CD4-positive, alpha-beta T cell treated with Interleukin-10 for 1 hour (primary cell): ENCODE measurements at regions not wholly inside any gene's neighbourhood (a gene's known extent, or its start where the extent isn't known, plus 50 kb on each side); places are given as distances from the start of the nearest gene placed in this dataset.

Experiments used
- DNase-seq: peaks from one replicate; pipeline ENCODE4 v3.0.0-alpha.2; 2020

DNA sequence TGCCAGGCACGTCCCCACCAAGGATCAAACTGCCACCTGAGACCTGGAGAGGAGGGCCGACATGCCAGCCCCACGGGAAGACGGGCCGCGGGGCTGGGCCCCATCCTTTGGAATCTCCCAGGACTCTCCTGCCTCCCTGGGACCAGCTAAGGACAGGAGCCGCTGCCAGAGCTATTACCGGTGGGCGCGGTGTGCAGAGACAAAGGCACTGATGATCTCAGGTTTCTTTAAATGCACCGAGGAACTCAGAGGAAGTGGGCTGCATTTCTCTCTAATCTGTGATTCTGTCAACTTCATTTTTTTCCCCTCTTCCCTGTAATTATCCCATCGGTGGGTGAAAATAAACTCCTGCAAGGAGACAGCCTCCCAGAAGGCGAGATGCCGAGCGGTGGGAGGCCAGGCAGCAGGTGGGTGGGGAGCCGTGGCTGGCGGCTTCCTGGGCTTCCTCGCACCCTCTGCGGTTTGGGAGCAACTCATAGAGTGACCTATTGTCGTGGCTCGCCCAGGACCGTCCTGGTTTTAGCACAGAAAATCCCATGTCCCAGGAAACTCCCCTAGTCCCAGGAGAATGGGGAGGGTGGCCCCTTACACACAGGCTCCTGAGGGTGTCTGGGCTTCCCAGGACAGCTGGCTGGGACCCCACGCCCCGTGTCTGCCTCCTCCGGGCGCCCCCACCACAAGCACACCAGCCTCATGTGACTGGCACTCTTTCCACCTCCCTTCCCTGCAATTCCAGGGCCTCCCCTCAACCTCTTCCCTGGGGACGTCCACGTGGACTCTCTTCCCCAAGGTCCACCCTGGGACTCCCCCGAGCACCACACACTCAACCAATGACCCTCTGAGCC is 62.3 kb upstream of the ADRA2C start:
- DNase-seq, result no peak

- no peak for DNase-seq
These were observed 62.9 kb upstream of the ADRA2C start for GRCh38 chr4:3703343-3703676.

GRCh38 chr4:3702561-3703221 is 63.5 kb upstream of the ADRA2C start:
- DNase-seq, result no peak

GRCh38 chr4:3701736-3702560 is 64.2 kb upstream of the ADRA2C start:
- DNase-seq, result no peak

- no peak for DNase-seq
These were observed 64.9 kb upstream of the ADRA2C start for GRCh38 chr4:3701271-3701734.

- DNase-seq, result no peak
These were observed 65.4 kb upstream of the ADRA2C start for GRCh38 chr4:3700736-3701135.

GRCh38 chr4:3700223-3700622 is 66.0 kb upstream of the ADRA2C start:
- no peak for DNase-seq

DNA sequence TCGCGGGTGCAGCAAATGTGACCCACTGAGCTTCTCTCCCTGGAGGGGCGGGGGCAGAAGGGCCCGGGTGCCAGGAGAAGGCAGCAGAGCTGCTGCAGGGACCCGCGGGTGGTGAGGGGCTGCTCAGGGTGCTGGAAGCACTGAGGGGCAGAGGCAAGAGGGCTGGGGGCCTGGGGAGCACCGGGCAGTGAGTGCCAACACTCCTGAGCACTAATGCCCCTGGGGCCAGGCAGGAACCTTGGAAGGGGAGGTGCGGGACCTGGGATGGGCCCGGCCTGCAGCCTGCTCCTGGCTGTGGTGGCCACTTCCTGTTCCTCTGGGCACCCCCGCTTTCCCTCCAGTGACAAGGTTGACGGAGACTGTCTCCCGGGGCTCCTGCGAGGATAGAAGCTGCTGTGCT is 66.5 kb upstream of the ADRA2C start:
- DNase-seq, result no peak

DNA sequence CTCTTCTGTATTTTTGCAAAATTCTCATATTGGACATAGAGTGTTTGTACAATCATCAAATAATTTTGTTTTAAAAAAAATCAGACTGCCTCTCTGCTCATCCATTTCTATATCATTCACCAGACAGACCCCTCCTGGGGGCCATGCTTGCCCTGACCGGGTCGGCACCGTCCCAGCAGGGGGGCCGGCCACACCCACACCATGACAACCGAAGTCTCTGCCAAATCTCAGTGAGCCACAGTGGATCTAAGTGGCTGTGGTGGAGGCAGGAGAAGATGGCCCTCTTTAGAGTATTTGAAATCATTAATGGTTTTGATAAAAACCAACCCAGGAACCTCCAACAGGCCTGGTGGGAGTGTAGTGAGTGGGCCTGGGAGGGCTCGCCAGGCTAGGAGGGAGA is 66.9 kb upstream of the ADRA2C start:
- DNase-seq, result no peak

DNA sequence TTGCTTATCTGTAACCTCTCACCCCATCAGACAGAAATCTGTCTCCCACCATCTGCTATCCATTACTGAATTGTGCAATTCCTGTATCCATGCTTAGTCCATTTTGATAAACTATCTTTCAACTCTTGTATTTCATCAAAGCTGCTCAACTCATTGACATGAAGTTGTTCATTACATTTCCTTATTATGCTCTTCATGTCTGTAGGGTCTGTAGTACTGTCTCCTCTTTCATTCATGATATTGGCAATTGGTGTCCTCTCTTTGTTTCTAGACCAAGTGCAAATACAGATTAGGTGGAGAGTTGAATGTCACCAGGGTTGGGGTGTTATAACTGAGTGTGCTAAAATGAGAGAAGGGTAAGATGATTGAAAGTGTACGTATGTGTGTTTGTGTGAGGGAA is 69.2 kb upstream of the ADRA2C start:
- no peak for DNase-seq

DNA sequence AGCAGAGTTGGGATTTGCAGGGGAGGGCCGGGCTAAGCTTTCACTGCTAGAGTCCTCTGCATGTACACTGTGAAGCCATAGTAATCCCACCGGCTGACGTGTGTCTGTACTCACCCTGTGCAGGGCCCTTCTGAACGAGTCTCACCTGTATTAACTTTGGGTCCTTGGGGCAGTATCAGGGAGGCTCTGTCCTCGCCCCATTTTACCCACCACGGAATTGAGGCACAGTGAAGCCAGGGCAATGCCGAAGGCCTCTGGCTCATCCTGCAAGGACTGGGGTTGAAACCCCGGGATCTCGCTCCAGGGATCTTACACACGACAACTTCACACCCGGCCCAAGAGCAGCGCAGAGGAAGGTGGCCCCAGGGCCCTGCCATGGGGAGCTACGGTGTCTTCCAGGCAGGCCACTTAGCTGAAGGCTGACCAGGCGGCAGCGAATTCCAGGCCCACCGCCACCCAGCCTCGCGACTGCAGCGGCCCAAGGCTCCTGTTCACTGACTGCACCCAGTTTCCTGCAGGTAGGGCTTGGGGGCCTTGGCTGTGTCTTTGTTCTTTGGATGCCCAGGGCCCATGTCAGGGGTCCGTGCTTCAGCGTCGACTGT is 75.5 kb upstream of the ADRA2C start:
- no peak for DNase-seq

DNA sequence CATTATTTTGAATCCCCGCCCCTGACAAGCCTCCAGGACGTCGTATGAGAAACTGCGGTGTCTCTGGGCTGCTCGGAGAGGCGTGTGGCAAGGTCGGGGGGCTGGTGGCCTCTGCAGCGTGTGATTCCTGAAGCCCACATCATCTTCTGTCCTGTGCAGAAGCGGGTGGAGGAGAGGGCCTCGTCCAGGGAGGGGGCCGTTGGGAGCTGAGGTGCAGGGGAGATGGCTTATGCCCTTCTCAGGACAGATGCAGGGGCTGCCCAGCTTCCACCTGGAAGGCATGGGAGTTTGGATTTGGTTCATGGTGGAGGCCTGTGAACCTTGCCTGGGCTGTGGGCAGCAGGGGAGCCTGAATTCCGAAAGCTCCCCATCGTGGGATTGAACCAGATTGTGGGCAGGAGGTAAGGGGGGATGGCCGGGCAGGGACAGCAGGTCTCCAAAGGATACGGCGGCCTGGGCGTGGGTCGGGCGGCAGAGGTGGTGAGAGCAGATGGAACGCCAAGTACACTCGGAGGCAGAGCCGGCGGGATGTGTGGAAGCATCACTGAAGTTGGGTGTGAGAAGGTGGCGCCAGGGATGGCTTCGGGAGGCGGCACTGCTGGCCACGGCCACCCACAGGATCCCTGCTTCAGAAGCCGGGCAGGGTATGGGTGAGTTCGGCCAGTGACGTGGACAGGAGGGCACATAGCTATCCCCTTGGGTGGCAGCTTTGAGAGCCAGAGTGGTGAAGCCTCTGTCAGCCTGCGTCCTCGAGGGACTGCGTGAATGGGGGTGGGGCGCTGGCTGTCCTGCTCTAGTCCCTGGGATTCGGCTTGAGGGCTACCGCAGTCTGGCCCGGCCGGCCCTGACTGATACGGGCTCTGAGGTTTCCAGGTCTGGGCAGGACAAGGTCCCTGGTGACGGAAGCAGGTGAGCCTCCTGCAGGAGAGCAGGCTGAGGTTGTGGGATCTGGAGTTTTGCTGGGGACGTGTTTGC is 76.3 kb upstream of the ADRA2C start:
- DNase-seq, result no peak

GRCh38 chr4:3689006-3689405 is 77.2 kb upstream of the ADRA2C start:
- no peak for DNase-seq

- no peak for DNase-seq
These were observed 77.9 kb upstream of the ADRA2C start for GRCh38 chr4:3688018-3688998.

- no peak for DNase-seq
These were observed 78.6 kb upstream of the ADRA2C start for GRCh38 chr4:3687538-3687937.

GRCh38 chr4:3686753-3687152 is 79.4 kb upstream of the ADRA2C start:
- no peak for DNase-seq

- DNase-seq, result no peak
These were observed 81.0 kb upstream of the ADRA2C start for GRCh38 chr4:3685081-3685645.

- no peak for DNase-seq
These were observed 81.6 kb upstream of the ADRA2C start for GRCh38 chr4:3684546-3684945.

DNA sequence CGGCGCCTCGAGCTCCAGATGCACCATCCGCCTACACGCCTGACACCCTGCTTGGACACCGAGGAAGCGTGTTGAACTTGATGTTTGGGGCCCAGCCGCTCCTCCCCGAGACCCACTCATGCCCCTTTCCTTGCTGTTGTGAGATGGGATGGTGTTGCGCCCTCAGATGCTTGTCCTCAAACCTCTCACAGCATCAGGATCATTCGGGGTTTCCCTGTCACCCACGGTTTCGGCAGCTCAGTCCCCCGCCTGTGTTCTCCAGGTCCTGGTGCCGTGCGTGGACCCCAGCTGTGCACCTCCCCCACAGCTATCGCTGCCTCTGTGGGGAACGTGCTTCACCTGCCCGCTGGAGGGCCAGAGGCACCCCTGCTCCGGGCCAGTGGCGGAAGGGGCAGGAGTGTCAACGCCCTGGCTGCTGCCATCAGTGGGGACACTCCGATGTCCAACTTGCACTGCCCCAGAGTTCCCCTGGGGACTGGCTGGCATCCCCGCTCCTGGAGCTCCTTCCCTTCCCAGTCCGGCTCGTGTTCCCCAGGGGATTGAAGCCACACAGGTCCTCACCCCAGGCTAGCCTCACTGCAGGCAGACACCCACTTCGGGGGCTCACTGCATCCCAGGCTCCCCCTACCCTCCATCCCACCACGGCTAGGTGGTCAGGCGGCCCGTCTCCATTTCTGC is 82.3 kb upstream of the ADRA2C start:
- no peak for DNase-seq
